Thymus (tissue), 11 donors: ENCODE measurements at regions not wholly inside any gene's neighbourhood (a gene's known extent, or its start where the extent isn't known, plus 50 kb on each side); places are given as distances from the start of the nearest gene placed in this dataset.

Source experiments
- DNase-seq, 9 donors: peaks; one replicate each; pipeline ENCODE4 v3.0.0-alpha.2; 2013; ENCODE audit warnings: low spot score in 9 of 9, low read depth in 6 of 9, missing footprints in 1 of 9
- H3K27ac ChIP-seq, 2 donors: one replicate each; pipeline ENCODE4 v1.5.1; 2013; ENCODE audit warnings: control low read depth in 1 of 2, low read depth in 1 of 2, low read length in 1 of 2, mild to moderate bottlenecking in 1 of 2, moderate library complexity in 1 of 2
- H3K27me3 ChIP-seq, 2 donors: one replicate each; pipeline ENCODE4 v1.5.1; 2013; ENCODE audit warnings: low read length in 1 of 2; ENCODE audit not compliant: control insufficient read depth in 2 of 2, insufficient read depth in 1 of 2
- H3K36me3 ChIP-seq, 2 donors: one replicate each; pipeline ENCODE4 v1.5.1; 2013; ENCODE audit warnings: low read length in 1 of 2, mild to moderate bottlenecking in 1 of 2, moderate library complexity in 1 of 2; ENCODE audit not compliant: control insufficient read depth in 2 of 2, insufficient read depth in 2 of 2
- H3K4me1 ChIP-seq, 2 donors: one replicate each; pipeline ENCODE4 v1.5.1; 2013; ENCODE audit warnings: low read length in 2 of 2; ENCODE audit not compliant: control insufficient read depth in 2 of 2, insufficient read depth in 2 of 2
- H3K4me3 ChIP-seq, 2 donors: one replicate each; pipeline ENCODE4 v1.5.1; 2013; ENCODE audit warnings: low read length in 2 of 2, control low read depth in 1 of 2, mild to moderate bottlenecking in 1 of 2
- H3K9me3 ChIP-seq, 2 donors: one replicate each; pipeline ENCODE4 v1.5.1; 2013; ENCODE audit warnings: low read length in 1 of 2, mild to moderate bottlenecking in 1 of 2; ENCODE audit not compliant: control insufficient read depth in 2 of 2, insufficient read depth in 1 of 2
- WGBS: extraction: QIAGEN DNeasy Blood & Tissue Kit; methylation state at CpG from one replicate; pipeline ENCODE4 v1.1.7; 2013; 5-methylcytosine and 5-hydroxymethylcytosine counted together
- donor health status: healthy.

GRCh38 chr7:20839196-20839735, 52.6 kb upstream of the SP8 start:
- DNase-seq, result no peak
- H3K4me3 ChIP-seq, result no peak overlapping the region
- 96% methylated on average over 2 of the region's 2 CpGs for WGBS
- H3K4me1 ChIP-seq, result no peaks in the 10 kb centered on the region
- H3K9me3 ChIP-seq, result peaks cover 0 to 3% of the 10 kb centered on the region in 2 donors
- H3K36me3 ChIP-seq, result no peaks in the 10 kb centered on the region
- no peaks in the 10 kb centered on the region for H3K27me3 ChIP-seq
- H3K27ac ChIP-seq, result no peak overlapping the region

- Histone ChIP-seq H3K36me3 (no peaks in the 10 kb centered on the region), H3K27ac (no peak overlapping the region)
- 86% methylated on average over 2 of the region's 2 CpGs for WGBS
These were observed 53.3 kb upstream of the SP8 start for GRCh38 chr7:20839987-20840386.

GRCh38 chr7:20846791-20847190, 60.1 kb upstream of the SP8 start:
- Histone ChIP-seq H3K4me1 (no peaks in the 10 kb centered on the region), H3K36me3 (no peaks in the 10 kb centered on the region), H3K9me3 (no peaks in the 10 kb centered on the region), H3K27me3 (no peaks in the 10 kb centered on the region), H3K4me3 (no peak overlapping the region), H3K27ac (no peak overlapping the region)
- 97% methylated on average over 6 of the region's 6 CpGs for WGBS
- no peak for DNase-seq

More at GRCh38 chr7:20839987-20840386, 53.3 kb upstream of the SP8 start:
- peaks cover 0 to 3% of the 10 kb centered on the region in 2 donors for H3K9me3 ChIP-seq
- DNase-seq, result no peak
- no peaks in the 10 kb centered on the region for H3K27me3 ChIP-seq
- no peak overlapping the region for H3K4me3 ChIP-seq
- H3K4me1 ChIP-seq, result no peaks in the 10 kb centered on the region

- H3K27me3 ChIP-seq, result no peaks in the 10 kb centered on the region
- H3K4me3 ChIP-seq, result no peak overlapping the region
- no peak for DNase-seq
- H3K9me3 ChIP-seq, result no peaks in the 10 kb centered on the region
- no peaks in the 10 kb centered on the region for H3K4me1 ChIP-seq
- H3K27ac ChIP-seq, result no peak overlapping the region
- H3K36me3 ChIP-seq, result no peaks in the 10 kb centered on the region
- WGBS, result 93% methylated on average over 3 of the region's 3 CpGs
These were observed 72.3 kb upstream of the SP8 start for GRCh38 chr7:20858951-20859350.

- WGBS, result 96% methylated on average over 4 of the region's 4 CpGs
- Histone ChIP-seq H3K4me3 (no peak overlapping the region), H3K36me3 (no peaks in the 10 kb centered on the region), H3K4me1 (no peaks in the 10 kb centered on the region), H3K27ac (no peak overlapping the region), H3K27me3 (no peaks in the 10 kb centered on the region), H3K9me3 (no peaks in the 10 kb centered on the region)
- DNase-seq, result no peak
These were observed 74.8 kb upstream of the SP8 start for GRCh38 chr7:20861468-20861867.

- H3K27me3 ChIP-seq, result no peaks in the 10 kb centered on the region
- WGBS, result 94% methylated on average over 4 of the region's 4 CpGs
These were observed 75.9 kb upstream of the SP8 start for GRCh38 chr7:20862554-20862953.

GRCh38 chr7:20864221-20864620, 77.5 kb upstream of the SP8 start:
- DNase-seq, result no peak
- Histone ChIP-seq H3K4me1 (no peaks in the 10 kb centered on the region), H3K9me3 (no peaks in the 10 kb centered on the region), H3K27me3 (no peaks in the 10 kb centered on the region), H3K4me3 (no peak overlapping the region), H3K36me3 (no peaks in the 10 kb centered on the region), H3K27ac (no peak overlapping the region)
- WGBS, result 96% methylated on average over 3 of the region's 3 CpGs

More at GRCh38 chr7:20862554-20862953, 75.9 kb upstream of the SP8 start:
- Histone ChIP-seq H3K9me3 (no peaks in the 10 kb centered on the region), H3K36me3 (no peaks in the 10 kb centered on the region), H3K27ac (no peak overlapping the region), H3K4me1 (no peaks in the 10 kb centered on the region), H3K4me3 (no peak overlapping the region)
- DNase-seq, result no peak

GRCh38 chr7:20865684-20866083, 79.0 kb upstream of the SP8 start:
- no peak for DNase-seq
- H3K36me3 ChIP-seq, result no peaks in the 10 kb centered on the region
- H3K9me3 ChIP-seq, result no peaks in the 10 kb centered on the region
- H3K4me3 ChIP-seq, result no peak overlapping the region
- 93% methylated on average over 6 of the region's 6 CpGs for WGBS
- no peaks in the 10 kb centered on the region for H3K27me3 ChIP-seq
- no peaks in the 10 kb centered on the region for H3K4me1 ChIP-seq
- no peak overlapping the region for H3K27ac ChIP-seq

GRCh38 chr7:20870977-20871376, 84.3 kb upstream of the SP8 start:
- WGBS, result 93% methylated on average over 2 of the region's 2 CpGs
- no peak for DNase-seq
- no peaks in the 10 kb centered on the region for H3K36me3 ChIP-seq

GRCh38 chr7:20892776-20893175, 106.1 kb upstream of the SP8 start:
- Histone ChIP-seq H3K36me3 (no peaks in the 10 kb centered on the region), H3K4me1 (no peaks in the 10 kb centered on the region), H3K27ac (no peak overlapping the region), H3K9me3 (no peaks in the 10 kb centered on the region), H3K4me3 (no peak overlapping the region), H3K27me3 (no peaks in the 10 kb centered on the region)
- WGBS, result 87% methylated on average over 1 of the region's 1 CpG
- DNase-seq, result no peak

More at GRCh38 chr7:20870977-20871376, 84.3 kb upstream of the SP8 start:
- Histone ChIP-seq H3K4me3 (no peak overlapping the region), H3K27me3 (no peaks in the 10 kb centered on the region), H3K4me1 (no peaks in the 10 kb centered on the region), H3K27ac (no peak overlapping the region), H3K9me3 (no peaks in the 10 kb centered on the region)
